Left renal pelvis (tissue), 4 donors: ENCODE measurements at regions not wholly inside any gene's neighbourhood (a gene's known extent, or its start where the extent isn't known, plus 50 kb on each side); places are given as distances from the start of the nearest gene placed in this dataset.

Source experiments
- DNase-seq, 4 donors: peaks; one replicate each; pipeline ENCODE4 v3.0.0-alpha.2; 2013; ENCODE audit warnings: low read depth in 4 of 4, low spot score in 3 of 4

DNA sequence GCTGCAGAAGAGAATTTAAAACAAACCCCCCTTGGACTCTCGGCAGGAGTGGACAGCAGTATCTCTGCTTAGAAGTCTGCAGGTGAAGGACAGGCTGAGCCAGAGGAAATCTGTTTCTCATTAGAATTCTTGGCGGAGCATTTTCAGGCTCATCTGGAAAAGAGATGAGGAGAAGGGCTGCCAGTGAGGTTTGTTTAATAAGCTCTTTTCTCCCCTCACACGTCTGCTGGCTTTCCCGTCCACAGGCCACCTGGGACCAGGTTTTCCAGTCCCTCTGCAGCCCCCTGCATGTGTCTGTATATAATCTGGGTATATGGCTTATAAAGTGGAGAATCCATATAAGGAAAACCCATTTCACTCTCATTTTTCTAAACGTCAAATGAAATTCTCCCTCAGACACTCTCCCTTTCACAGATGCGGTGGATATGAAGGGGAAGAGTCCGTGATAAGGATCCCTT is 155.4 kb upstream of the TPM1 start:
- no peak for DNase-seq

DNA sequence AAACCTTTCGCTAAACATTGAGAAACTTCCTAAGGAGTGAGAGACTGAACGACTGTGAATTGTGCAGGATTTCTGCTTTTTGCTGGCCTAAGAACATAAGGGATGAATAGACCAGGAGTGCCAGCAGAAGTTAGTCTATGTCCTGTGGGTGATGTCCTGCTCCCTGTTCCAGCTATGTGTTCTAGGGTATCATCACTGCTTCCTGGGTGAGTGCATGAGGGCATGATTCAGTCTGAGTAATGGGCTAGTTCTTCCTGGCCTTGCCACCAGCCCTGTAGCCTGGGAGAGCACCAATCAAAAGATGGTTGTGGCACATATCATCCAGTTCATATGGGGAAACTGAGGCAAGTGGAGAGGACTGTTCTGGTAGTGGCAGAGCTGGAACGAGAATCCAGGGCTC is 153.9 kb upstream of the TPM1 start:
- no peak for DNase-seq

DNA sequence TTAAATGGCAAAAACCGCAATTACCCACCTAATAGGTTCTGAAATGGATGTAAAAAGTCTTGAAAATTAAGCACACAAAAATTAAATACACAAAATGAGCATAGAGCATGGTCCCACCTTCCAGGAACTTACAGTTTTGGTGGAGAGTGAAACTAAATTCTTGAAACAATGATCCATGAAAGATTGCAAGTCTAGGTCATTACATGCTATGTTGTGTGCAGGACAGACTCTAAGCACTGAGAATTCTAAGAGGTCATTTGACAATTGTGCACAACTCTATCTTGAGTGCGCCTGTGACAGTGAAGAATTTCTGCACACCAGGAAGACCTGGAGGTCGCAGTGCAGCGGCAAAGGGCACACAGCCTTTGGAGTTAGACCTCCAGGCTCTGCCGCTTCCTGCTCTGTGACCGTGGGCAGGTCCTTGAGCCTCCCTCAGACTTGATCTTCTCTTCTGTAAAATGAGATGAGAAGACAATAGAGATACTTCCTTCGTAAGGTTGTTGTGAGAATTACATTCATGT is 153.3 kb upstream of the TPM1 start:
- no peak for DNase-seq

DNA sequence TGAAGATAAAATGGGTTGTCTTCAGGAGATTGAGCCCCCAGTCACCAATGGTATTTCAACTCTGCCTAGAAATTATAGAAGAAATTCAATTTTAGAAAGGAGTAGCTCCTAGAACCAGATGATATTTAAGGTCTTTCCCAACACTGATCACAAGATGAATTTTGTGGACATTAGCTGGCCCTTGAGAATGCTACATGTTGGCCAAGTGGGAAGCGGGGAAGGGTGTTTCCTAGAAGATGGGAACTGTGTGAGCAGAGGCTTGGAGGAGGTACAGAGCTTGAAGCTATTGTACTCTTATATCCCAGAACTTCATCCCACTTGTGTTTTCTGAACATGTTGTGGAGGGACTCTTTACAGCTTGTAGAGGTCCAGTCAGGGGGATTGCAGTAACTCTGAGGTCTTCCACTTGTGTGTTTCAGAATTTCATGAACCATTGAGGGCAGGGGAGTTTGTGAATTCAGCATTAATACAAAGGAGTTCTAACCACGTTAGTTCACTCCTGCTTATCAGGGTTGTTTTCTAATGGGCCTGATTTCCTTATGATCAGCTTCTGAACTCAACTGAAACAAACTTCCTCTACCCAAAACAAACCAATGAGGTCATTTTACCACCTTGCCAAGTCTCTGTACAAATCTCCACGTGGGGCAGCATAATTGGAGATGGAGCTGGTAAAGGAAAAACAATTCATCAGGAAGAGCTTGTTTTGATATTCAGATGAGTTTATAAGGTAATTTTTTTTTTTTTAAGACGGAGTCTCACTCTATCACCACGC is 152.6 kb upstream of the TPM1 start:
- DNase-seq: no peak

DNA sequence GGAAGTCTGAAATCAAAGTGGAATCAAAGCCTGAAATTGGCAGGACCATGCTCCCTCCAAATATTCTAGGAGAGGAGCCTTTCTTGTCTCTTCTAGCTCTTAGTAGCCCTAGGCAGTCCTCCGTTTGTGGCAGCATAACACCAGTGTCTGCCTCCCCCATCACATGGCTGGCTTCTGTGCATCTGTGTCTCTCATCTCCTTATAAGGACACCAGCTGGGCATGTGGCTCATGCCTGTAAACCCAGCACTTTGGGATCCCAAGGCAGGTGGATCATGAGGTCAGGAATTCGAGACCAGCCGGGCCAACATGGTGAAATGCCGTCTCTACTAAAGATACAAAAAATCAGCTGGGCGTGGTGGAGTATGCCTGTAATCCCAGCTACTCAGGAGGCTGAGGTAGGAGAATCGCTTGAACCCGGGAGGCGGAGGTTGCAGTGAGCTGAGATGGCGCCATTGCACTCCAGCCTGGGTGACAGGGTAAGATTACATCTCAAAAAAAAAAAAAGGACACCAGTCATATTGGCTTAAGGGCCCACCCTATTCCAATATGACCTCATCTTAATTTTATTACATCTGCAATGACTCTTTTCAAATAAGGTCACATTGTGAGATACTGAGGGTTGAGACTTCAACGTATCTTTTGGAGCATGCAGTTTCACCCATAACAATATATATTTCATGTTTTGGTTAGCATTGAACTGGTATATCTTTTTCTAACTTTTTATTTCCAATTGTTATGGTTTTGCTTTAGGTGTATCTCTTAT is 148.0 kb upstream of the TPM1 start:
- no peak for DNase-seq

DNA sequence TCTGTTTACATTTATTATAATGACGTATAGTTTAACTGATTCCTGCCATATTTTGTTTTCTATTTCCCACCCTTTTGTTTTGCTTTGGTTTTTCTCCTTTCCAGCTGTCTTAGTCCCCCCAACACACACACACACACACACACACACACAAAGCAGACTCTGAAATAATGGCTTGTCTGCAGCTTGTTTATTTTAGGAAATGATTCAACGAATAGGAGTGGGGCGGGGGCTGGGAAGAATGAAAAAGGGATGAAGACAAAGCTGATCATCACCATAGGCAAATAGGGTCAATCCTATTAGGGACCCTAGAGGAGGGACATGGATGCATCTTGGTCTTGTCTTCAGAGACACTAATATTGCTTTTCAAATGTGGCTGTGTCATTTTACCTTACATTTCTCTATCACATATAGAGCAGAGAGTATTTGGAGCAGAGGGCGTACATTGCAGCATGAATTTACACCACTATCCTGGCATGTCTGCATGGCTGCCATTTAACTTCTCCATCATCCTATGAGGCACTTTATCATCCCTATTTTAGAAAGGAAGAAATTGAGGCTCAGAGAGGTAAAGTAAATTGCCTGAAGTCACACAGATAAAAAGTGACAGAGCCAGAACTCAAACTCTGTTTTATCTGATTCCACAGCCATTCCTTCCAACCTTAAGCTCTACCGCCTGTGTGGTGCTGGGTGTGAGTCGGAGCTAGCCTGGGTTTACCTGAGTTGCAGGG is 147.2 kb upstream of the TPM1 start:
- no peak for DNase-seq

DNA sequence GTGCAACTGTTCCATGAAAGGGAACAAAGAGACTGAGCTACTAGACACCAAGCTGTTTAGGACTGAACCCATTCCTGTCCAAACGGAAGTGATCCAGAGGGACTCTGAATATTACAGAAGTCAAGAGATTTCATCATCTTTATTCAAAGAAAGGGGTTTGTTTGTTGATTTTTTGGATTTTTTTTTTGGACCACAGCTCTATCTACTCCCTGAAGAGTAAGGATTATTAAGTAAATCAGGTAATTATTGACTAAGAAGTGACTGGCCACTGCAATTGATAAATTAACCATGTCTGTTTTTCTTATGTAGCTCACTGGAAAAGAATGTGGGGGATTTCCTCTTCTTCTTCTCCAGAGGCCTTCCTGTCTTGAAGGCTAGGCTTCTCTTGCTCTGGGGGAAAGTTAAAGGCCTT is 146.6 kb upstream of the TPM1 start:
- DNase-seq: no peak

DNA sequence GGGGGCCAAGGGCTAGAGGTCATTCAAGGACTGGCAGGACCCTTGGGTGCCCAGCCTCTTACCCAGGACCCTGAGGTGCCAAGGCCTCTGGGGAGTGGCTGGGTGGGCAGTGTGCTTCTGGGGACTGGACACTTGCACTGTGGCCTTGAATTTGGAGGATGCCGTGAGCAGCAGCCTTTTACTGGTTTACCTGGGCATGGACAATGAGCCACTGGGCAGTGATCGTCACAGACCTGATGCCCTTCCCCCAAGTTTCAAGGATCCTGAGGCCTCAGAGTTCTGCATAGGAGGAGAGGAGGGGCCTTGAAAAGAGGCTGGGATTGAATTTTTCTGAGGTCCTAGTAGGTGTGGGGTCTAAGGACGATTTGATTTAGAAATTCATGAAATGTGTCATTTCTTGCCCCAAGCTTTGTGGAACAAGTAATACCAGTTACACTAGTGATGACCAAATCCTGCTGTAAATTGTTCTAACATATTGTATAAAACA is 146.1 kb upstream of the TPM1 start:
- no peak for DNase-seq

DNA sequence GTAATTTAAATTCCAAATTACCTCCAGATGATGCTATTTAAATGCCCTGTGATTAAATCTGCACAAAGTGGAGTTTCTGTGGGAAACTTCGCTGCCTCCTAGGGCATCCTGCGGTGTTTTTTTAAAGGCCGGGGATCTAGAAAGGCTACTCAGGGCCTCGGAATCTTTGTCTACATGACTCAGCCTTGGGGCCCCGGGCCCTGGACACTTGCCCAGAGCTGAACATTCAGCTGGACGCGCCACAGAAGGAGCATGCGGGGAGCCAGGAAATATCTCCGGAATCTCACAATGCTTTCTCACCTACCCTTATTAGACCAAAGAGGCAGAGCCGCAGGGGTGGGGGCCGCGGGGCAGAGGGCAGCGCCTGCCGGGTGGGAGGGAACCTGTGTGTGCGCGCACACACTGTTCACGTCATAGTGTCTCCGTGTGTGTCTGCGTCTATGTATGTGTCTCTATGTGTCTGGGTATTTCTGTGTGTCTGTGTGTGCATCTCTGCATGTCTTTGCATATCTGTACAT is 145.5 kb upstream of the TPM1 start:
- DNase-seq: peak in 2 of 4 donors; percentile 62 to 65

DNA sequence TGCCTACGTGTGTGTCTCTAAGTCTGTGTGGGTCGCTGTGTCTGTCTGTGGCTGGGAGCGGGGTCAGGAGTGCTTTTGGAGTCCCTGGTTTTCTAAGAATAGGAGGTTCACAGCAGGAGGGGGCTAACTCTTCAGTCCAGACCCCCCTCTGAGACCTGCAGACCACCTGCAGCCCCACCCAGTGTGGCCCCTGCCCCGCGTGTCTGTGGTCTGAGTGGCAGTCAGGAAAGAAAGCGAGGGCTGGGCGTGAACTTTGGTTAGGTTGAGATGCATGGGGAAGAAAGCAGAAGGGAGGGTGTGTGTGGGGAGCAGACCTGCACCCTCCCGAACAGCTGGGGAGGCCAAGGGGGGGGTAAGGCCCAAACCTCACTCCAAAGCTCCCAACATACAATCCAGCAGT is 144.9 kb upstream of the TPM1 start:
- no peak for DNase-seq

DNA sequence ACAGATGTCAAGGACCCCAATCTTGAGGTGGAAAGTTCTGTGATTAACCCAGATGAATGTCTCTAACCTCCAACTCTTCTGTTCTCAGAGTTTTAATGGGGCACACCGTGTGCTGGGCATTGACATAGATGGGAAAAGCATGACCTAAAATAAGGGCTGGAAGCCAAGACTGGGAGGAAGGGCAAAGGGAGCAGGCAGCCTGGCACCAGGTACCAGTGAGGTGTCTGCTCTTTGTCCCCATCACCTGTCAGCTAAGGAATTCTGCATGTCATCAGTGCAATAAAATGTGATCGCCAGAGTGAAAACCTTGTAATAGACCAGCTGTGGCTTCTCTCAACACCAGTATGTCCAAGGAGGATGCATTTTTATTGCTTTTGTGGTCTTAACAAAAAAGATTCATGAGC is 143.5 kb upstream of the TPM1 start:
- DNase-seq: no peak

DNA sequence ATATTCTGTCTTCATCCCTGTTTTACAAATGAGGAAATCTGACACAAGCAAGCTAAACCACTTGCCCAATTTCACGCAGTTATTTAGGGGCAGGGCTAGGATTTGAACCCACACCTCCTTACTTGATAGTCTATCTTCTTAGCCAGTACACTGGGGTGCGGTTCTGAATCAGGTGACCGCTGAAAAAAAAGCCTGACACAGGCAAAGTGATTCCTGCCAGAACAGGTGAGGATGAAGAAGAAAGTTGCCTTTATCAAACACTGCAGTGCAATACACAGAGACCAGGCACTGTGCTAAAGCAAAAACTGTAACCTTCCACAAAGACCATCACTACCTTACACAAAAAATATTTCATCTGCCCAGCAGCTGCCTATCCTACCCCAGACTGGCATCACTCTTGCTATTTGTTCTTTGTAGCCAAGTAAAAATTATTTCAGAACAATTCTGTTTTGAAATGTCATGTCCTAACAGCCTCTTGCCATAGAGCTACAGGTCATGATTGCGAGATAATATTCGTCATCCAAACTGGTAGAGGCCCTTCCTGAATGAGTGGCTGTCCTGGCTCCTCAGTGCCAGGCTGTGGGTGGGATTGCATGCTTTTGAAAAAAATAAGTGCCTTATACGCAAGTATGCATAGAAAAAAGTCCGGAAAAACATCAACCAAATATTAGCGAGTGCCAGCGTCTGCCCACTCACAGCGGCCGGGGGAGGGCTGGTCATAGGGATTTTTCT is 142.3 kb upstream of the TPM1 start:
- DNase-seq: no peak

DNA sequence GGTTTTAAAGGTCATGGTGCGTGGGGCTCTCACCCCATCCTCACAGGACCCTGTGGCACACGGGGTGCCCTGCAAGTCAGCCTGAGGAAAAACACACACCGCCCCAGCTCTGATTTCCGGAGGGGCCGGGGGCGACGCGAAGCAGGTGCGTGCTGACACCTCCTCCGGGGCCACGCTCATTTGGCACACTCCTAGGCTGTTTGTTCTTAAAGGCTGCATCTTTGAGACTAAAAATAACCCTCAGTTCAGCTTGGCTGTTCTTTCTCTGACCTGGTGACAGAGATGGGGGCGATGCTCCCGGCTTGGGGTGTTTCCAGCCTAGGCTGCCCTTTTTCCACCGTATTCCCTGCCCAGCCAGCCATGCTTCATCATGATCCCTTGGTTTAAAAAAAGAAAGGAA is 141.5 kb upstream of the TPM1 start:
- DNase-seq: no peak

DNA sequence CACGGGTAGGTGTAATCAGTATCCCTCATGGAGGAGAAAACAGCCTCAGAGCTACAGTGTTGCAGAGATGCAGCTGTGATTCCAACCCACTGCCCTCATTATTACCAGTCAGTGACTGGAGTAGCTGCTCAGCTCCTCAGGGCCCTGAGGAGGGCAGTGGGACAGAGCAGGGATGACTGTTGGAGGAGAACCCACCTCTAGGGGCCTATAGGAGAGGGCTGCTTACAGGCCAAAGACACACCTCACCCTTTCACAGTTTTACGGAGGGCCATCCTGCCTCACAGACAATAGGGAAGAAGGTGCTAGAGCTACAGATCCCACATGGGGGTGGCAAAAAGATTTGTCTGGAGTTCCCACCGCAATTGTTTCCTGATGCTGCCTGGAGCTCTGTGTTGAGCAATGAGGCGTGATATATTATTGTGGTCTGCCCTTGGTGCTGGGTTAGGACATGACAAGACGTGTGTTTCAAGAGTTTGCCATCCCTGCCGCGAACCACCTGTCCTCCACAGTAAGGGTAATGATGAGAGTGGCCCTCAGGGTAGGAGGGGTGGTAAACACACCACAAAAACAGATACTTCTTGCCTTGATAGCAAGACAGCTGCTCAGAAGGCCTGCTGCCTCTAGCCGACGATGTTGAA is 140.5 kb upstream of the TPM1 start:
- no peak for DNase-seq

DNA sequence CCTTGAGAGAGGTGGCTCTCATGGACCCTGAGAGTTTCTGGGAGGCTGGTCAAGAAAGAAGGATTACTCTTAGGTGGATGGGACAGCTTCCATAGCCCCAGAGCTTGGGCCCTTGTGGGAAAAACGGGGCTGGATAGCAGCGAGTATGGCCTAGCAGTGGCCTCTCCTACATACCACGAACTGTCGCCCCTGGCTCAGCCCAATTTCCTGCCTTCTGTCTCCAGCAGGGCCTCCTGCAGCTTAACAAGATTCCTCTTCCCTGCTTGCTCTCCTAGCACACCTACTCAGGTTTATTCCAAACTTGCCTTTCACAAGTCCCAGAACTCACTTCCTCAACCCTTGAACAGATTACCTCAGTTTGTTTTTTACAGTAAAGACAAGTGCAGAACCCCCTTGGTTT is 139.7 kb upstream of the TPM1 start:
- DNase-seq: no peak

DNA sequence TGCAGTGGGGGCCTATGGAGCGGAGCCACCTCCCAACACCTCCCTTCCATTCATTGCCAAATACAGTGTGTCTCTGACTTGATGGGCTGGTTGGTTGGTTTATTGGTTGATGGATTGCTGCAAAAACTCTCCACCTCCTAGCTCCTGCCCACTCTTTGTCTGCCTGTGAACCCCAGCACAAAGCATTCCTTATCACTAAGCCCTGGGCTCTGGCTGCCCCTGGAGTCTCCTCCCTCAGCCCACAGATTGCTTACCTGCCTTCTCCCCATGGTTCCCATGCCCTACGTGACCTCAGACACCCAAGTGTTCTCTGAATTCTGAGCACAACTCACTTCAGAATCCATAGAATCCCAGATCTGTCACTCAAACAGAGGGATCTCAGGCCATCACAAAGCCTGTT is 139.1 kb upstream of the TPM1 start:
- DNase-seq: no peak

DNA sequence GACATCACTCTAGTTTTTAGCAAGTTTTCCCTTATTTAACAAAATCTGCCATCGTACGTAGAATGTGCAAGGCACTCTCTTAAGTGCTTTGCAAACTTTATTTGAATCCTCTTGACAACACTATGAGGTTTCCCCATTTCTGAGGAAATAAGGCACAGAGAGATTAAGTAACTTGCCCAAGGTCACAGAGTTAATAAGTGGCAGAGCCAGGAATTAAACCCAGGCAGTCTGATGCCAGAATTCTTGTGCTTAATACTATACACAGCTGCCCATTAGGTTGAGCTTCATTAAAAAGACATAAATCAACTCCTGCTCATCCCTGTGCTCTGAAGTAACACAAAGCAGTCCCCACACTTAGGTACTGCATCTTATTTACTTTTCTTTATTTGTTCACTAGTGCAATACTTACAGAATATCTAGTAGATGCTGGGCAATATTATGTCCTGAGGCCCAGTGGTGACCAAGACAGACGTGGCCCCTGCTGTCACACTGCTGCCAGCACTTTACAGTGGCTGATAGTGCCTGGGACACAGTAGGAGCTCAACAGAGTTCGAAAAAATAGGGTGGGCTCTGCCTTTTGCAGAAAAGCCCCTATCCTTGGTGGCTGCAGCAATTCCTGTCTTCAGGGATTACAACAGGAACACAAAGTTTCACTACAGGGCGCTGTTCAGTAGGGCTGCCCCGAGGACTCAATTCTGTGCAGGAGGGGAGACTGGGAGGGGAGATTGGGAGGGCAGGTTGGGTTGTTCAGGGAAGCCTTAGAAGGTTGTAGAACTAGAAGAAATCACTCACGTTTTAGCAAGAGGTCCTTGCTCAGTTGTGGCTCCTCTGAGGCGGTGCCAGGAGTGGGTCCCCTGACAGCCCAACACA is 138.3 kb upstream of the TPM1 start:
- no peak for DNase-seq

DNA sequence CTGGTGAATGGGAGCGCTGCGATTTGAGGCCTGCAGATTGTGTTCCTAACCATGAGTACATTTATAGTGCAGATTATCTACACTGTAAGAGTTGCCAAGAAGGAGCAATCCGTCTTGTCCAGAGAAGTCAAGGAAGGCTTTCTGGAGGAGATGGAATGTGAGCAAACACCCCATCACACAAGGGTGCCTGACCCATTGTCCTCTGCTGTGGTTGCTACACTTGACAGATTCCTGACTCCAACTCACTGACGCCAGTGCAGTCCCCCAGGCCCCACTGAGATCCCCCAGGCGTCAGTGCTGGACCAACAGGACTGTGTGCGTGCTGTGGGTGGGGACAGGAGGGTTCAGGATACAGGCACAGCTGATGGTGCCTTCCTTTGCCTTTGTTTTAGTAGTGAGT is 135.9 kb upstream of the TPM1 start:
- DNase-seq: no peak

DNA sequence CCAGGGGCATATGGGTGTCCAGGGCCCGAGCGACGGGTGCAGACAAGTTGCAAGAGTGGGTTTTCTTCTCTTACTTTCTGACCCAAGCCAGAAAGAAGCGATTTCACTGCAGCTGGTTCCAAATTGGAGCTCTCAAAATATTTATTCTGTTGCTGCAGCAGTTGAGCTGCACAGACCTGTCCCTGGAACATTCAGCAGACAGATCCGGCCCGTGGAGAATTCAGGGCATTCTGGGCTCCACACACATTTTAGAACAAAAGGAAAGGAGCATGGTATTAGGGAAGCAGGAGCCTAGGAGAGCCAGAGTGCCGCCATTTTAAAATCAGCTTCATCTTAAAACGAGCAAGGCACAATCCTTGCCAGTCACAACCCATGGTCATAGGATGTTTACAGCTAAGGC is 135.3 kb upstream of the TPM1 start:
- DNase-seq: no peak
